Fibroblast of mammary gland (primary cell): ENCODE measurements at regions not wholly inside any gene's neighbourhood (a gene's known extent, or its start where the extent isn't known, plus 50 kb on each side); places are given as distances from the start of the nearest gene placed in this dataset.

Experiments used
- DNase-seq: peaks from one replicate; pipeline ENCODE4 v3.0.0-alpha.2; 2010; ENCODE audit warnings: low read depth
- H3K4me3 ChIP-seq: 2 replicates; pipeline ENCODE4 v1.5.1; 2011; ENCODE audit warnings: low read depth, mild to moderate bottlenecking, low read length, moderate library complexity; ENCODE audit not compliant: control insufficient read depth
- CTCF ChIP-seq: conservative IDR thresholded peaks from 2 replicates; pipeline ENCODE4 v1.5.1; 2011; ENCODE audit warnings: low read depth, low read length, inconsistent platforms; ENCODE audit not compliant: control insufficient read depth, insufficient read depth

- no peak overlapping the region for H3K4me3 ChIP-seq
- no peak for TF ChIP-seq CTCF
- DNase-seq, result peak; percentile 32
Observed at GRCh38 chr5:87010736-87011135, 256.9 kb upstream of the RASA1 start.

GRCh38 chr5:87015901-87016300, 251.8 kb upstream of the RASA1 start:
- TF ChIP-seq CTCF, result no peak
- H3K4me3 ChIP-seq, result no peak overlapping the region
- DNase-seq, result no peak

GRCh38 chr5:87020099-87020934, 247.4 kb upstream of the RASA1 start:
- TF ChIP-seq CTCF, result no peak
- DNase-seq, result peak; percentile 15
- no peak overlapping the region for H3K4me3 ChIP-seq

DNA sequence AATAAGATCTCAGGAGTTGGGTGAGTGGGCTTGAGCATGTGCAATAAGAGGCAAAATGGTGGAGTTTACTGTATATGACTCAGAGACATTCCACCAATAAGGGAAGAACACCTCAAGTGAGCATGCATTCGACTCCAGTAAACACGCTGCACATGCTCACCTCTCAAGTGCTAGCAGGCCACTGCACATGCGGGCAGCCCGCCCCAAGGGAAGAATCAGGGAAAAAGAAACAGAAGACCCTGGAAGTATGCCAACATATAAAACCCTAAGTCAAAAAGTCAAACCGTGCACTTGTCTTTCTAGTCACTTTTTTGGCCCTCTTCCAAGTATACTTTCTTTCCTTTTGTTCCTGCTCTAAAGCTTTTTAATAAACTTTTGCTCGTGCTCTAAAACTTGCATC, 245.3 kb upstream of the RASA1 start:
- no peak for TF ChIP-seq CTCF
- no peak for DNase-seq
- H3K4me3 ChIP-seq, result no peak overlapping the region

- no peak for DNase-seq
- H3K4me3 ChIP-seq, result no peak overlapping the region
- TF ChIP-seq CTCF, result no peak
Observed at GRCh38 chr5:87027570-87027969, 240.1 kb upstream of the RASA1 start.

DNA sequence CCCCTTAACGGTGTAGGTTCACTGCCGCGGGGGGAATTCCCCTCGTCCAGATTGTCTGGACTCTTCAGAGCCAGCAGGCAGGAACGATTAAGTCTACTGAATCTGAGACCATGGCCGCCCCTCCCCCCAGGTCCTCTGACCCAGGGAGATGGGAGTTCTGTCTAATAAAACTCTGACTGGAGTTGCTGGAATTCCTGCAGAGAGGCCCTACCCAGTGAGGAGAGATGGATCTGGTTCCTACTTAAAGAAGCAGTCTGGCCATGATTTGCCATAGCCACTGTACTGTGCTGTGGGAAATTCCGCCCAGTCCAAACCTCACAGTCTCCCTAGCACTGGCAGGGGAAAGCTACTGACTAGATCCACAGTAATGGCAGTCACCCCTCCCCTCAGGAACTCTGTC, 237.7 kb upstream of the RASA1 start:
- no peak overlapping the region for H3K4me3 ChIP-seq
- no peak for TF ChIP-seq CTCF
- DNase-seq, result no peak
